ENCODE measurements at regions not wholly inside any gene's neighbourhood (a gene's known extent, or its start where the extent isn't known, plus 50 kb on each side); places are given as distances from the start of the nearest gene placed in this dataset.

GRCh38 chr17:77487677-77488530 lies 347.1 kb downstream of the SEC14L1 start:
- Mint-ChIP-seq H3K4me1 (ENCODE audit: low read depth) (peaks cover 10% of the 10 kb centered on the region), H3K9me3 (ENCODE audit: low read depth) (no peaks in the 10 kb centered on the region), H3K27ac (peak overlapping the region; percentile 70), H3K27me3 (no peaks in the 10 kb centered on the region), H3K36me3 (no peaks in the 10 kb centered on the region), H3K4me3 (no peak overlapping the region)

- peak overlapping the region; percentile 70 for H3K27ac Mint-ChIP-seq
- H3K4me3 Mint-ChIP-seq, result no peak overlapping the region
These were observed 347.9 kb downstream of the SEC14L1 start for GRCh38 chr17:77488531-77489238.

GRCh38 chr17:77489239-77489892 lies 348.6 kb downstream of the SEC14L1 start:
- no peaks in the 10 kb centered on the region for H3K9me3 Mint-ChIP-seq (ENCODE audit: low read depth)
- H3K4me1 Mint-ChIP-seq (ENCODE audit: low read depth), result peaks cover 10% of the 10 kb centered on the region
- H3K27me3 Mint-ChIP-seq, result no peaks in the 10 kb centered on the region
- H3K4me3 Mint-ChIP-seq, result no peak overlapping the region
- no peak overlapping the region for H3K27ac Mint-ChIP-seq
- no peaks in the 10 kb centered on the region for H3K36me3 Mint-ChIP-seq

More at GRCh38 chr17:77488531-77489238, 347.9 kb downstream of the SEC14L1 start:
- Mint-ChIP-seq H3K4me1 (ENCODE audit: low read depth) (peaks cover 10% of the 10 kb centered on the region), H3K36me3 (no peaks in the 10 kb centered on the region), H3K9me3 (ENCODE audit: low read depth) (no peaks in the 10 kb centered on the region), H3K27me3 (no peaks in the 10 kb centered on the region)

GRCh38 chr17:77489893-77490255 lies 349.1 kb downstream of the SEC14L1 start:
- H3K4me3 Mint-ChIP-seq, result no peak overlapping the region
- H3K27me3 Mint-ChIP-seq, result no peaks in the 10 kb centered on the region
- peaks cover 12% of the 10 kb centered on the region for H3K4me1 Mint-ChIP-seq (ENCODE audit: low read depth)
- no peaks in the 10 kb centered on the region for H3K9me3 Mint-ChIP-seq (ENCODE audit: low read depth)
- H3K36me3 Mint-ChIP-seq, result no peaks in the 10 kb centered on the region
- H3K27ac Mint-ChIP-seq, result no peak overlapping the region

GRCh38 chr17:77490361-77491183 lies 349.8 kb downstream of the SEC14L1 start:
- H3K9me3 Mint-ChIP-seq (ENCODE audit: low read depth), result no peaks in the 10 kb centered on the region
- H3K4me1 Mint-ChIP-seq (ENCODE audit: low read depth), result peaks cover 13% of the 10 kb centered on the region
- no peaks in the 10 kb centered on the region for H3K36me3 Mint-ChIP-seq
- H3K27ac Mint-ChIP-seq, result peak overlapping the region; percentile 46
- no peaks in the 10 kb centered on the region for H3K27me3 Mint-ChIP-seq
- H3K4me3 Mint-ChIP-seq, result no peak overlapping the region

GRCh38 chr17:77491921-77492445 lies 351.2 kb downstream of the SEC14L1 start:
- Mint-ChIP-seq H3K27me3 (no peaks in the 10 kb centered on the region), H3K4me1 (ENCODE audit: low read depth) (peaks cover 8% of the 10 kb centered on the region), H3K27ac (peak overlapping the region; percentile 64), H3K4me3 (no peak overlapping the region), H3K36me3 (no peaks in the 10 kb centered on the region), H3K9me3 (ENCODE audit: low read depth) (no peaks in the 10 kb centered on the region)

GRCh38 chr17:77492446-77493237 lies 351.9 kb downstream of the SEC14L1 start:
- no peaks in the 10 kb centered on the region for H3K36me3 Mint-ChIP-seq
- H3K27me3 Mint-ChIP-seq, result no peaks in the 10 kb centered on the region
- H3K27ac Mint-ChIP-seq, result peak overlapping the region; percentile 66
- H3K4me3 Mint-ChIP-seq, result no peak overlapping the region
- no peaks in the 10 kb centered on the region for H3K9me3 Mint-ChIP-seq (ENCODE audit: low read depth)
- H3K4me1 Mint-ChIP-seq (ENCODE audit: low read depth), result peaks cover 8% of the 10 kb centered on the region

GRCh38 chr17:77493238-77493820 lies 352.6 kb downstream of the SEC14L1 start:
- no peak overlapping the region for H3K4me3 Mint-ChIP-seq
- H3K9me3 Mint-ChIP-seq (ENCODE audit: low read depth), result no peaks in the 10 kb centered on the region
- no peaks in the 10 kb centered on the region for H3K36me3 Mint-ChIP-seq
- no peaks in the 10 kb centered on the region for H3K27me3 Mint-ChIP-seq
- peak overlapping the region; percentile 66 for H3K27ac Mint-ChIP-seq
- peaks cover 8% of the 10 kb centered on the region for H3K4me1 Mint-ChIP-seq (ENCODE audit: low read depth)

- H3K27me3 Mint-ChIP-seq, result no peaks in the 10 kb centered on the region
- H3K4me1 Mint-ChIP-seq (ENCODE audit: low read depth), result peaks cover 7% of the 10 kb centered on the region
- no peaks in the 10 kb centered on the region for H3K9me3 Mint-ChIP-seq (ENCODE audit: low read depth)
- H3K27ac Mint-ChIP-seq, result peak overlapping the region; percentile 34
- H3K36me3 Mint-ChIP-seq, result no peaks in the 10 kb centered on the region
- H3K4me3 Mint-ChIP-seq, result no peak overlapping the region
These were observed 353.3 kb downstream of the SEC14L1 start for GRCh38 chr17:77493901-77494663.

- Mint-ChIP-seq H3K27ac (peak overlapping the region; percentile 69), H3K36me3 (no peaks in the 10 kb centered on the region)
These were observed 354.1 kb downstream of the SEC14L1 start for GRCh38 chr17:77494664-77495435.

GRCh38 chr17:77495575-77495974 lies 354.8 kb downstream of the SEC14L1 start:
- H3K4me1 Mint-ChIP-seq (ENCODE audit: low read depth), result peaks cover 7% of the 10 kb centered on the region

More at GRCh38 chr17:77494664-77495435, 354.1 kb downstream of the SEC14L1 start:
- Mint-ChIP-seq H3K9me3 (ENCODE audit: low read depth) (no peaks in the 10 kb centered on the region), H3K27me3 (no peaks in the 10 kb centered on the region), H3K4me3 (no peak overlapping the region), H3K4me1 (ENCODE audit: low read depth) (peaks cover 7% of the 10 kb centered on the region)

GRCh38 chr17:77496401-77496801 lies 355.6 kb downstream of the SEC14L1 start:
- Mint-ChIP-seq H3K27me3 (no peaks in the 10 kb centered on the region), H3K4me3 (no peak overlapping the region), H3K27ac (no peak overlapping the region), H3K36me3 (no peaks in the 10 kb centered on the region), H3K4me1 (ENCODE audit: low read depth) (peaks cover 7% of the 10 kb centered on the region), H3K9me3 (ENCODE audit: low read depth) (no peaks in the 10 kb centered on the region)

More at GRCh38 chr17:77495575-77495974, 354.8 kb downstream of the SEC14L1 start:
- no peaks in the 10 kb centered on the region for H3K9me3 Mint-ChIP-seq (ENCODE audit: low read depth)
- H3K27me3 Mint-ChIP-seq, result no peaks in the 10 kb centered on the region
- H3K36me3 Mint-ChIP-seq, result no peaks in the 10 kb centered on the region
- no peak overlapping the region for H3K27ac Mint-ChIP-seq
- H3K4me3 Mint-ChIP-seq, result no peak overlapping the region
